HEK293 (cell line): ENCODE measurements at regions not wholly inside any gene's neighbourhood (a gene's known extent, or its start where the extent isn't known, plus 50 kb on each side); places are given as distances from the start of the nearest gene placed in this dataset.
A peak's percentile ranks its signal among the peaks of the same experiment; 100 is the strongest.

Experiments
- BCL11B ChIP-seq: fragments of 450-650 bp; formaldehyde crosslinking; IDR thresholded peaks from 2 replicates; pipeline ENCODE4 v1.5.1; 2016; ENCODE audit warnings: low read depth, missing biosample characterization, missing genetic modification characterization
- CTCF ChIP-seq: fragments of 450-650 bp; formaldehyde crosslinking; IDR thresholded peaks from 2 replicates; pipeline ENCODE4 v1.5.1; 2016; ENCODE audit warnings: missing biosample characterization, missing genetic modification characterization
- ZNF175 ChIP-seq: fragments of 450-650 bp; formaldehyde crosslinking; IDR thresholded peaks from 2 replicates; pipeline ENCODE4 v1.5.1; 2016; ENCODE audit warnings: missing biosample characterization, missing genetic modification characterization

GRCh38 chr14:66359500-66359899 is 126.7 kb upstream of the CCDC196 start:
- TF ChIP-seq CTCF (tag by site-specific recombination) (peak; percentile 52; the same call in 1 of the 2 replicates), ZNF175 (tag by site-specific recombination) (no peak), BCL11B (tag by site-specific recombination) (no peak)
